ENCODE measurements at regions not wholly inside any gene's neighbourhood (a gene's known extent, or its start where the extent isn't known, plus 50 kb on each side); places are given as distances from the start of the nearest gene placed in this dataset.
"Not testable (repeated sequence)": the region's sequence is repeated elsewhere in the genome, so short reads cannot be mapped to it uniquely, and the experiment has no call there.

DNA sequence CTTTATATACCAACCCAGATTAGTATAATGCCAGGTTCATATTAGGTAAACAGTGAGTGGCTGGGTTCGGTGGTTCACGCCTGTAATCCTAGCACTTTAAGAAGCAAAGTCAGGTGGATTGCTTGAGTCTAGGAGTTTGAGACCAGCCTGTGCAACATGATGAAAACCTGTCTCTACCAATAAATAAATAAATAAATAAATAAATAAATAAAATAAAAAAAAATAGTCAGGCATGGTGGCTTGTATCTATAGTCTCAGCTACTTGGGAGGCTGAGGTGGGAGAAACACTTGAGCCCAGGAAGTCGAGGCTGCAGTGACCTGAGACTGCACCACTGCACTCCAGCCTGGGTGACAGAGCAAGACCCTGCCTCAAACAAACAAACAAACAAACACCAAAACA lies 96.9 kb downstream of the CTH start:
- TF ChIP-seq, protein P1, sequence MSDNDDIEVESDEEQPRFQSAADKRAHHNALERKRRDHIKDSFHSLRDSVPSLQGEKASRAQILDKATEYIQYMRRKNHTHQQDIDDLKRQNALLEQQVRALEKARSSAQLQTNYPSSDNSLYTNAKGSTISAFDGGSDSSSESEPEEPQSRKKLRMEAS (IDR thresholded peaks at IDR 0.05), result not testable (repeated sequence)
- TF ChIP-seq, protein P2, sequence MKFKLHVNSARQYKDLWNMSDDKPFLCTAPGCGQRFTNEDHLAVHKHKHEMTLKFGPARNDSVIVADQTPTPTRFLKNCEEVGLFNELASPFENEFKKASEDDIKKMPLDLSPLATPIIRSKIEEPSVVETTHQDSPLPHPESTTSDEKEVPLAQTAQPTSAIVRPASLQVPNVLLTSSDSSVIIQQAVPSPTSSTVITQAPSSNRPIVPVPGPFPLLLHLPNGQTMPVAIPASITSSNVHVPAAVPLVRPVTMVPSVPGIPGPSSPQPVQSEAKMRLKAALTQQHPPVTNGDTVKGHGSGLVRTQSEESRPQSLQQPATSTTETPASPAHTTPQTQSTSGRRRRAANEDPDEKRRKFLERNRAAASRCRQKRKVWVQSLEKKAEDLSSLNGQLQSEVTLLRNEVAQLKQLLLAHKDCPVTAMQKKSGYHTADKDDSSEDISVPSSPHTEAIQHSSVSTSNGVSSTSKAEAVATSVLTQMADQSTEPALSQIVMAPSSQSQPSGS (IDR thresholded peaks at IDR 0.05; ENCODE audit: low read length), result not testable (repeated sequence)
- TF ChIP-seq, protein P3, sequence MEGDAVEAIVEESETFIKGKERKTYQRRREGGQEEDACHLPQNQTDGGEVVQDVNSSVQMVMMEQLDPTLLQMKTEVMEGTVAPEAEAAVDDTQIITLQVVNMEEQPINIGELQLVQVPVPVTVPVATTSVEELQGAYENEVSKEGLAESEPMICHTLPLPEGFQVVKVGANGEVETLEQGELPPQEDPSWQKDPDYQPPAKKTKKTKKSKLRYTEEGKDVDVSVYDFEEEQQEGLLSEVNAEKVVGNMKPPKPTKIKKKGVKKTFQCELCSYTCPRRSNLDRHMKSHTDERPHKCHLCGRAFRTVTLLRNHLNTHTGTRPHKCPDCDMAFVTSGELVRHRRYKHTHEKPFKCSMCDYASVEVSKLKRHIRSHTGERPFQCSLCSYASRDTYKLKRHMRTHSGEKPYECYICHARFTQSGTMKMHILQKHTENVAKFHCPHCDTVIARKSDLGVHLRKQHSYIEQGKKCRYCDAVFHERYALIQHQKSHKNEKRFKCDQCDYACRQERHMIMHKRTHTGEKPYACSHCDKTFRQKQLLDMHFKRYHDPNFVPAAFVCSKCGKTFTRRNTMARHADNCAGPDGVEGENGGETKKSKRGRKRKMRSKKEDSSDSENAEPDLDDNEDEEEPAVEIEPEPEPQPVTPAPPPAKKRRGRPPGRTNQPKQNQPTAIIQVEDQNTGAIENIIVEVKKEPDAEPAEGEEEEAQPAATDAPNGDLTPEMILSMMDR (IDR thresholded peaks at IDR 0.05; ENCODE audit: control extremely low read depth in 1 of 3, insufficient read depth in 1 of 3, low read depth in 1 of 3, low read length in 3 of 3), result not testable (repeated sequence)
- not testable (repeated sequence) for TF ChIP-seq CEBPB (IDR thresholded peaks at IDR 0.05; ENCODE audit: low read depth, low read length); BACH1 (IDR thresholded peaks at IDR 0.05; ENCODE audit: low read length); POLR2AphosphoS5 (IDR thresholded peaks at IDR 0.05; ENCODE audit: low read depth, low read length)
